ENCODE measurements at regions not wholly inside any gene's neighbourhood (a gene's known extent, or its start where the extent isn't known, plus 50 kb on each side); places are given as distances from the start of the nearest gene placed in this dataset.

- no peak for DNase-seq (ENCODE audit: low read depth in 2 of 2, low spot score in 1 of 2)
Observed at GRCh38 chr1:117678246-117678977, 72.6 kb downstream of the TENT5C start.

GRCh38 chr1:117679299-117679698 is 73.5 kb downstream of the TENT5C start:
- DNase-seq (ENCODE audit: low read depth in 2 of 2, low spot score in 1 of 2), result no peak

- DNase-seq (ENCODE audit: low read depth in 2 of 2, low spot score in 1 of 2), result no peak
Observed at GRCh38 chr1:117679868-117680267, 74.0 kb downstream of the TENT5C start.

GRCh38 chr1:117680316-117681002 is 74.6 kb downstream of the TENT5C start:
- DNase-seq (ENCODE audit: low read depth in 2 of 2, low spot score in 1 of 2), result no peak

- DNase-seq (ENCODE audit: low read depth in 2 of 2, low spot score in 1 of 2), result no peak
Observed at GRCh38 chr1:117681093-117681900, 75.4 kb downstream of the TENT5C start.

- DNase-seq (ENCODE audit: low read depth in 2 of 2, low spot score in 1 of 2), result no peak
Observed at GRCh38 chr1:117681901-117682250, 76.0 kb downstream of the TENT5C start.

GRCh38 chr1:117682372-117682771 is 76.5 kb downstream of the TENT5C start:
- no peak for DNase-seq (ENCODE audit: low read depth in 2 of 2, low spot score in 1 of 2)

- DNase-seq (ENCODE audit: low read depth in 2 of 2, low spot score in 1 of 2), result no peak
Observed at GRCh38 chr1:117683571-117684285, 77.9 kb downstream of the TENT5C start.

- DNase-seq (ENCODE audit: low read depth in 2 of 2, low spot score in 1 of 2), result no peak
Observed at GRCh38 chr1:117685936-117686806, 80.3 kb downstream of the TENT5C start.

GRCh38 chr1:117686907-117687306 is 81.1 kb downstream of the TENT5C start:
- DNase-seq (ENCODE audit: low read depth in 2 of 2, low spot score in 1 of 2), result no peak

GRCh38 chr1:117689997-117690625 is 84.3 kb downstream of the TENT5C start:
- DNase-seq (ENCODE audit: low read depth in 2 of 2, low spot score in 1 of 2), result no peak

- DNase-seq (ENCODE audit: low read depth in 2 of 2, low spot score in 1 of 2), result no peak
Observed at GRCh38 chr1:117691942-117692341, 86.1 kb downstream of the TENT5C start.

GRCh38 chr1:117694543-117694942 is 88.7 kb downstream of the TENT5C start:
- DNase-seq (ENCODE audit: low read depth in 2 of 2, low spot score in 1 of 2), result no peak

GRCh38 chr1:117695796-117696490 is 90.1 kb downstream of the TENT5C start:
- DNase-seq (ENCODE audit: low read depth in 2 of 2, low spot score in 1 of 2), result no peak

GRCh38 chr1:117696561-117696960 is 90.7 kb downstream of the TENT5C start:
- DNase-seq (ENCODE audit: low read depth in 2 of 2, low spot score in 1 of 2), result no peak

GRCh38 chr1:117697220-117697781 is 91.5 kb downstream of the TENT5C start:
- DNase-seq (ENCODE audit: low read depth in 2 of 2, low spot score in 1 of 2), result no peak

- no peak for DNase-seq (ENCODE audit: low read depth in 2 of 2, low spot score in 1 of 2)
Observed at GRCh38 chr1:117698398-117699160, 92.7 kb downstream of the TENT5C start.

- no peak for DNase-seq (ENCODE audit: low read depth in 2 of 2, low spot score in 1 of 2)
Observed at GRCh38 chr1:117699953-117700352, 94.1 kb downstream of the TENT5C start.

Measured in stimulated activated CD8-positive, alpha-beta memory T cell treated with anti-CD3 and anti-CD28 coated beads, Interleukin-4, amount 100 ng/mL, for 1 hour (primary cell).